ENCODE measurements at regions not wholly inside any gene's neighbourhood (a gene's known extent, or its start where the extent isn't known, plus 50 kb on each side); places are given as distances from the start of the nearest gene placed in this dataset.

GRCh38 chr14:24701062-24701461 lies 67.1 kb upstream of the GZMB start:
- TF ChIP-seq ZNF24 (tag by site-specific recombination; IDR thresholded peaks at IDR 0.05) (no peak), CTCF (tag by site-specific recombination; IDR thresholded peaks at IDR 0.05) (no peak), ZSCAN4 (tag by site-specific recombination; IDR thresholded peaks at IDR 0.05) (no peak), MYNN (tag by site-specific recombination; IDR thresholded peaks at IDR 0.05; ENCODE audit: borderline replicate concordance) (no peak), ZNF248 (tag by site-specific recombination; IDR thresholded peaks at IDR 0.05) (no peak), REST (tag by site-specific recombination; IDR thresholded peaks at IDR 0.05) (no peak), ZSCAN18 (tag by site-specific recombination; IDR thresholded peaks at IDR 0.05) (no peak), ZNF785 (tag by site-specific recombination; IDR thresholded peaks at IDR 0.05) (no peak), OVOL3 (tag by site-specific recombination; IDR thresholded peaks at IDR 0.05) (no peak)

Measured in HEK293 (cell line).